ENCODE measurements at regions not wholly inside any gene's neighbourhood (a gene's known extent, or its start where the extent isn't known, plus 50 kb on each side); places are given as distances from the start of the nearest gene placed in this dataset.

- TF ChIP-seq POLR2A (IDR thresholded peaks at IDR 0.05; ENCODE audit: low read length) (no peak), GATA1 (IDR thresholded peaks at IDR 0.05; ENCODE audit: low read depth, low read length) (no peak)
Observed at GRCh38 chr2:175403599-175404221, 222.2 kb upstream of the ATP5MC3 start.
